ENCODE measurements at regions not wholly inside any gene's neighbourhood (a gene's known extent, or its start where the extent isn't known, plus 50 kb on each side); places are given as distances from the start of the nearest gene placed in this dataset.

DNA sequence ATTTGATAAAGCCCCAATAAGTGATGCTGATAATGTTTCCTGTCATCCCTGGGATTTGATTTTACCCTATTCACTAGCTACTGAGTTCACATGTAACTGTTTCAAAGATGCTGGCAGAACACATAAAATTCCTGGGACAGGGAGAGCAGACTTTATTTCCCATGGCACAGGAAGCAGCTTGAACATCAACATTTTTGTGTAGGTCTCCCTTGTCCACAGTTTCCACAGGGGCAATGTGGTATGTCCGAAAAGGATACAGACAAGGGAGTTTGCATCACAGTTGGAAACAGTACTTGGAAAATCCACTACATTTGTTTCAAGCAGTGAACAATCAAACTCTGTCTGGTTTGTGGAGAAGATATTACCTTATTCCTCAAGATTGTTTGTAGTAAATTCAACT, 129.2 kb upstream of the KLHL4 start:
- H3K27ac ChIP-seq (replicated peaks), result no peak overlapping the region
- TF ChIP-seq GABPA (IDR thresholded peaks at IDR 0.05; ENCODE audit: low read depth), result no peak
- no peak for TF ChIP-seq POLR2AphosphoS5 (IDR thresholded peaks at IDR 0.05; ENCODE audit: low read depth)
- TF ChIP-seq, protein P1, sequence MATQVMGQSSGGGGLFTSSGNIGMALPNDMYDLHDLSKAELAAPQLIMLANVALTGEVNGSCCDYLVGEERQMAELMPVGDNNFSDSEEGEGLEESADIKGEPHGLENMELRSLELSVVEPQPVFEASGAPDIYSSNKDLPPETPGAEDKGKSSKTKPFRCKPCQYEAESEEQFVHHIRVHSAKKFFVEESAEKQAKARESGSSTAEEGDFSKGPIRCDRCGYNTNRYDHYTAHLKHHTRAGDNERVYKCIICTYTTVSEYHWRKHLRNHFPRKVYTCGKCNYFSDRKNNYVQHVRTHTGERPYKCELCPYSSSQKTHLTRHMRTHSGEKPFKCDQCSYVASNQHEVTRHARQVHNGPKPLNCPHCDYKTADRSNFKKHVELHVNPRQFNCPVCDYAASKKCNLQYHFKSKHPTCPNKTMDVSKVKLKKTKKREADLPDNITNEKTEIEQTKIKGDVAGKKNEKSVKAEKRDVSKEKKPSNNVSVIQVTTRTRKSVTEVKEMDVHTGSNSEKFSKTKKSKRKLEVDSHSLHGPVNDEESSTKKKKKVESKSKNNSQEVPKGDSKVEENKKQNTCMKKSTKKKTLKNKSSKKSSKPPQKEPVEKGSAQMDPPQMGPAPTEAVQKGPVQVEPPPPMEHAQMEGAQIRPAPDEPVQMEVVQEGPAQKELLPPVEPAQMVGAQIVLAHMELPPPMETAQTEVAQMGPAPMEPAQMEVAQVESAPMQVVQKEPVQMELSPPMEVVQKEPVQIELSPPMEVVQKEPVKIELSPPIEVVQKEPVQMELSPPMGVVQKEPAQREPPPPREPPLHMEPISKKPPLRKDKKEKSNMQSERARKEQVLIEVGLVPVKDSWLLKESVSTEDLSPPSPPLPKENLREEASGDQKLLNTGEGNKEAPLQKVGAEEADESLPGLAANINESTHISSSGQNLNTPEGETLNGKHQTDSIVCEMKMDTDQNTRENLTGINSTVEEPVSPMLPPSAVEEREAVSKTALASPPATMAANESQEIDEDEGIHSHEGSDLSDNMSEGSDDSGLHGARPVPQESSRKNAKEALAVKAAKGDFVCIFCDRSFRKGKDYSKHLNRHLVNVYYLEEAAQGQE (IDR thresholded peaks at IDR 0.05; ENCODE audit: insufficient replicate concordance, low read depth), result no peak
- TF ChIP-seq, protein P2, sequence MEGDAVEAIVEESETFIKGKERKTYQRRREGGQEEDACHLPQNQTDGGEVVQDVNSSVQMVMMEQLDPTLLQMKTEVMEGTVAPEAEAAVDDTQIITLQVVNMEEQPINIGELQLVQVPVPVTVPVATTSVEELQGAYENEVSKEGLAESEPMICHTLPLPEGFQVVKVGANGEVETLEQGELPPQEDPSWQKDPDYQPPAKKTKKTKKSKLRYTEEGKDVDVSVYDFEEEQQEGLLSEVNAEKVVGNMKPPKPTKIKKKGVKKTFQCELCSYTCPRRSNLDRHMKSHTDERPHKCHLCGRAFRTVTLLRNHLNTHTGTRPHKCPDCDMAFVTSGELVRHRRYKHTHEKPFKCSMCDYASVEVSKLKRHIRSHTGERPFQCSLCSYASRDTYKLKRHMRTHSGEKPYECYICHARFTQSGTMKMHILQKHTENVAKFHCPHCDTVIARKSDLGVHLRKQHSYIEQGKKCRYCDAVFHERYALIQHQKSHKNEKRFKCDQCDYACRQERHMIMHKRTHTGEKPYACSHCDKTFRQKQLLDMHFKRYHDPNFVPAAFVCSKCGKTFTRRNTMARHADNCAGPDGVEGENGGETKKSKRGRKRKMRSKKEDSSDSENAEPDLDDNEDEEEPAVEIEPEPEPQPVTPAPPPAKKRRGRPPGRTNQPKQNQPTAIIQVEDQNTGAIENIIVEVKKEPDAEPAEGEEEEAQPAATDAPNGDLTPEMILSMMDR (IDR thresholded peaks at IDR 0.05; ENCODE audit: insufficient read depth, low read length), result no peak
- no peak for TF ChIP-seq SPI1 (IDR thresholded peaks at IDR 0.05; ENCODE audit: borderline replicate concordance, low read depth)

DNA sequence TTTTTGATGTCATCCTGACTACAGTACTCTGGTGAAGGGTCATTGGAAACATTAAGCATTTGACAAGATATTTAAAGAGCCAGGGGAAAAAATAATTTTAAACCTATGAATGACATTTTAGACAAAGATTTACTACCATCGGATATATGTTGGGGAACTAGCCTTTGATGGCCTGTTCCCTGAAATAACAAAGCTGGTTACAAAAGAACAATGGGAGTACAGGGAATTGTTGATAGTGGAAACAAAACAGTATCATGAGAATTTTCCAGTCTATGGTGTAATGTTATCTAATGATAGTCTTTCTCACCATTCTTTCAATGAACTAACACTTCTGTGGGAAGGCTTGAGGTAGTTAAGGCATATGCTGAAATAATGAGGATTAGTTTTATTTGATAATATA, 125.9 kb upstream of the KLHL4 start:
- H3K27me3 ChIP-seq (ENCODE audit: insufficient read depth, poor library complexity, severe bottlenecking), result no peaks in the 10 kb centered on the region

More for the DNA sequence above, 129.2 kb upstream of the KLHL4 start:
- H3K27me3 ChIP-seq (ENCODE audit: insufficient read depth, poor library complexity, severe bottlenecking), result no peaks in the 10 kb centered on the region
- no peak for DNase-seq (ENCODE audit: low read depth in 1 of 2, low spot score in 1 of 2)
- H3K4me3 ChIP-seq (replicated peaks; ENCODE audit: insufficient read depth, low read length), result no peak overlapping the region

DNA sequence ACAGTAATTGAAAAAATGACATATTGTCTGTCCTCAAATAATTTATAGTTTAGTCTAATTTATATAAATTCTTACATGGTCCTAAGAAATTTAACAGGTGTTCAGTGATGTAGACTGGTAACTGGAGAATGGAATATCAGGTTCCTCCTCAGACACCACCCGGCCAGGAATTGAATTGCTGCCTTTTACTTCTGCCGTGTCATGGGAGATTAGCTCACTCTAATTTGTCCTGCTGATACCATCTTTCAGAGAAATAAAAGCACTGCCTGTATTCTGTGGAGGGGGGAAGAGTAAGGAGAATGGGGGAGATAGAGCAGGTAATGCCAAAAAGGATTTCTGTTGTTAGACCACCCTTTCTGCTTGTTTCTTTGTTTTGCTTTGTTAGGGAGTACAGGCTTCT, 125.2 kb upstream of the KLHL4 start:
- H3K27ac ChIP-seq (replicated peaks), result no peak overlapping the region
- no peak overlapping the region for H3K4me3 ChIP-seq (replicated peaks; ENCODE audit: insufficient read depth, low read length)
- no peak for DNase-seq (ENCODE audit: low read depth in 1 of 2, low spot score in 1 of 2)
- TF ChIP-seq POLR2AphosphoS5 (IDR thresholded peaks at IDR 0.05; ENCODE audit: low read depth), result no peak
- no peaks in the 10 kb centered on the region for H3K27me3 ChIP-seq (ENCODE audit: insufficient read depth, poor library complexity, severe bottlenecking)

More for the DNA sequence above, 125.9 kb upstream of the KLHL4 start:
- TF ChIP-seq POLR2AphosphoS5 (IDR thresholded peaks at IDR 0.05; ENCODE audit: low read depth) (no peak), SPI1 (IDR thresholded peaks at IDR 0.05; ENCODE audit: borderline replicate concordance, low read depth) (no peak), GABPA (IDR thresholded peaks at IDR 0.05; ENCODE audit: low read depth) (no peak)
- TF ChIP-seq, protein P2 (IDR thresholded peaks at IDR 0.05; ENCODE audit: insufficient read depth, low read length), result no peak
- TF ChIP-seq, protein P1 (IDR thresholded peaks at IDR 0.05; ENCODE audit: insufficient replicate concordance, low read depth), result no peak
- DNase-seq (ENCODE audit: low read depth in 1 of 2, low spot score in 1 of 2), result no peak
- Histone ChIP-seq H3K27ac (replicated peaks) (no peak overlapping the region), H3K4me3 (replicated peaks; ENCODE audit: insufficient read depth, low read length) (no peak overlapping the region)

DNA sequence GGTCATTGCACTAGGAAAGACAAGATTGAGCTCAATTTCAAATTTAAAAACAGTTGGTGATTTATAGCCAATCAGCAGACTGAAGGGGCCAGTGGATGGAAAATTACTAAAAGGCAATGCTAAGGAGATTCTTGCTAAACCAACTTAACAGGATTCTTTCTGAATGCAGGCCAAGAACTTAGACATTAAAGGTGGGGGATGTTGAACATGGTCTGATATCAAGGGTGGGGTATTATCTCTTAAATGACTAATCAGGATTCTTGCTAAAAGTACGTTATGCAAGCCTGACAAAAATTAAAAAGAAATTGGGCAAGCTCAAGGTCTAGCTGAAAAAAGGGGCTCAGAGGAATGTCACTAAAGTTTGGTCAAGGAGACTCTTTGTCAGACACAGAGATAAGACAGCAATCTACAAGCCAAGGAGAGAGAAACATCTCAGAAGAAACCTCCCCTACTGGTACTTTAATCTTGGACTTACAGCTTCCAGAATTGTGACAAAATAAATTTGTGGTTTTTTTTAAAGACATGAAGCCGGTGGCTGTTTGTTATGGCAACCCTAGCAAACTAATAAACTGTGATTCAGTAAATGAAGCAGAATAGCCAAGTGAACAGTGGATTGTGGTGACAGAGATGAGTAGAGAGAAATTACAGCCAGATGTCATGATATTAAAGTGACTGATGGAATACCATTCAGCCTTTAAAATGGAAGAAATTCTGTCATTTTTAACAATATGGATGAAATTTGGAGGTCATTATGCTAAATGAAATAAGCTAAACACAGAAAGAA, 120.3 kb upstream of the KLHL4 start:
- Histone ChIP-seq H3K27me3 (ENCODE audit: insufficient read depth, poor library complexity, severe bottlenecking) (no peaks in the 10 kb centered on the region), H3K27ac (replicated peaks) (no peak overlapping the region), H3K4me3 (replicated peaks; ENCODE audit: insufficient read depth, low read length) (no peak overlapping the region)
- TF ChIP-seq GABPA (IDR thresholded peaks at IDR 0.05; ENCODE audit: low read depth) (no peak), POLR2AphosphoS5 (IDR thresholded peaks at IDR 0.05; ENCODE audit: low read depth) (no peak)
- TF ChIP-seq, protein P1 (IDR thresholded peaks at IDR 0.05; ENCODE audit: insufficient replicate concordance, low read depth), result no peak
- DNase-seq (ENCODE audit: low read depth in 1 of 2, low spot score in 1 of 2), result no peak

All from HL-60 (cell line).